MM.1S (cell line): ENCODE measurements at regions not wholly inside any gene's neighbourhood (a gene's known extent, or its start where the extent isn't known, plus 50 kb on each side); places are given as distances from the start of the nearest gene placed in this dataset.

Experiments used
- EZH2 ChIP-seq: fragments of 300-600 bp; sonication (generic); optimal IDR thresholded peaks from 2 replicates; pipeline ENCODE3; 2017; ENCODE audit warnings: low read depth, mild to moderate bottlenecking, antibody characterized with exemption, low read length, mixed read lengths
- EZH2phosphoT487 ChIP-seq: fragments of 300-600 bp; sonication (generic); IDR thresholded peaks from 2 replicates; pipeline ENCODE4 v1.6.1; 2018; ENCODE audit warnings: antibody characterized with exemption, low read length
- TF ChIP-seq, protein P1 (sequence below): fragments of 300-600 bp; sonication (generic); IDR thresholded peaks from 2 replicates; pipeline ENCODE4 v1.5.1; 2016; ENCODE audit warnings: antibody characterized with exemption, low read length, mixed read lengths

DNA sequence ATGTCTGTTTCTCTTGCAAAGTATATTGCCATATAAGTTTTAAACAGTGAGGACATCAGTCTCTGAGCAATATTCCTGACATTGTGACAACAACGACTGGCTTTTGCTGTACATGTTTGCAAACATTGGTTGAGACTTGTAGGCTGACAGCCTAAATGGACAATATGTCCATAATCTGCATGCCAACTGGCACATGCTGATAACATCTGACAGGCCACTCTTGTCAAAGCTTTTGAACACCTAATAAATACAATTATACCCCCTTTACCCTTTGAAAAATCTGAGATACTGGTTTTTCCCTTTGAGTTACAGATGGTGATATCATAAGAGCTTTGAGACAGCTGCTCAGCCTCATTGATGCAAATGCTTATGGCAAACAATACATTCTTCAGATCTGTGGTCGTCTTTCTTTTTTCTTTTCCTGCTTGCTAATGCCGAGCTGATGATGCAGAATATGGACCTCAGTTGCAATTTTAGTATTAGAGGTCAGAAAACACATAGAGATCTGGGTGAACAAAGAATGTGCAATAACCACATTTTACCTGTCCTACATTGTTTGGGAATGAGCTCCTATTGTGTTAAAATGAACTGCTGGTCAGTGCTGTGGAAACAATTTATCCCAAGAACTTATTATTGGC is 114.9 kb downstream of the RFC3 start:
- TF ChIP-seq, protein P1, sequence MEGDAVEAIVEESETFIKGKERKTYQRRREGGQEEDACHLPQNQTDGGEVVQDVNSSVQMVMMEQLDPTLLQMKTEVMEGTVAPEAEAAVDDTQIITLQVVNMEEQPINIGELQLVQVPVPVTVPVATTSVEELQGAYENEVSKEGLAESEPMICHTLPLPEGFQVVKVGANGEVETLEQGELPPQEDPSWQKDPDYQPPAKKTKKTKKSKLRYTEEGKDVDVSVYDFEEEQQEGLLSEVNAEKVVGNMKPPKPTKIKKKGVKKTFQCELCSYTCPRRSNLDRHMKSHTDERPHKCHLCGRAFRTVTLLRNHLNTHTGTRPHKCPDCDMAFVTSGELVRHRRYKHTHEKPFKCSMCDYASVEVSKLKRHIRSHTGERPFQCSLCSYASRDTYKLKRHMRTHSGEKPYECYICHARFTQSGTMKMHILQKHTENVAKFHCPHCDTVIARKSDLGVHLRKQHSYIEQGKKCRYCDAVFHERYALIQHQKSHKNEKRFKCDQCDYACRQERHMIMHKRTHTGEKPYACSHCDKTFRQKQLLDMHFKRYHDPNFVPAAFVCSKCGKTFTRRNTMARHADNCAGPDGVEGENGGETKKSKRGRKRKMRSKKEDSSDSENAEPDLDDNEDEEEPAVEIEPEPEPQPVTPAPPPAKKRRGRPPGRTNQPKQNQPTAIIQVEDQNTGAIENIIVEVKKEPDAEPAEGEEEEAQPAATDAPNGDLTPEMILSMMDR, result no peak
- no peak for TF ChIP-seq EZH2phosphoT487
- no peak for TF ChIP-seq EZH2
